HL-60 (cell line): ENCODE measurements at regions not wholly inside any gene's neighbourhood (a gene's known extent, or its start where the extent isn't known, plus 50 kb on each side); places are given as distances from the start of the nearest gene placed in this dataset.

Experiments
- GABPA ChIP-seq: IDR thresholded peaks from 2 replicates; pipeline ENCODE4 v1.6.1; 2012; ENCODE audit warnings: low read depth
- REST ChIP-seq: IDR thresholded peaks from 2 replicates; pipeline ENCODE4 v1.6.1; 2012; ENCODE audit warnings: low read depth; ENCODE audit not compliant: insufficient replicate concordance
- TF ChIP-seq, protein P1 (sequence below): IDR thresholded peaks from one replicate; pipeline ENCODE4 v1.5.1; 2011; ENCODE audit warnings: low read length, control low read depth, inconsistent platforms; ENCODE audit not compliant: insufficient read depth

DNA sequence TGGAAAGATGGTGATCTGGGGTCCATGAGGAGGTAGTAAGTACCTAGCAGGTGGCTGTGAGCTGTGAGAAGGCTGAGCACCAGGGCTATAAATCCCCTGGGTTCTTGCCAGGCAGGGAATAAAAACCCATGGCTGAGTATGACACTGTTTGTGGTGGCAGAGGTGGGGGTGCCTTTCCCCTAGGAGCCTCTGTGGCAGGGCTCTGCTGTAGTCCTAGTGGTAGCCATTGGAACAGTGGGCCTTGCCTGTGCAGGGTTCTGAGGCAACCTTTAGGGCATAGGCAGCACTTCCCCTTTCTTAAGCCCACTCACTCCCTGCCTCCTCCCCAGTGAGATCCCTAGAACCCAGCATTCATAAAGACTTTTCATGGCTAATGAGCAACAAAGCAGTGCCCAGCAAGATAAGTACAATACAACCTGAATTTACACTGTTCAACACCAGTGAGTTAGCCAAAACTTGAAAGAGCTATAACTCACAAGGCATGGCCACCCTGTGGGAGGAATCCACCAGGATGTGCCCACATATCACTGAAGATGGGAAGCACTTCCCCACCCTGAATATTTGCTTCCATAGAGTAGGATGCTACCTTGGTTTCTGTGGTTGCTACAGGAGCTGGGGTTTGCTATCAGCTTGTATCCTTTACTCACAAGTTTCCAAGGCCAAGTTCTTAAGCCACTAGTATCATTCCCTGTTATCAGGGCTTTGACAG is 100.9 kb upstream of the NEUROD1 start:
- TF ChIP-seq GABPA (no peak), REST (no peak)
- TF ChIP-seq, protein P1, sequence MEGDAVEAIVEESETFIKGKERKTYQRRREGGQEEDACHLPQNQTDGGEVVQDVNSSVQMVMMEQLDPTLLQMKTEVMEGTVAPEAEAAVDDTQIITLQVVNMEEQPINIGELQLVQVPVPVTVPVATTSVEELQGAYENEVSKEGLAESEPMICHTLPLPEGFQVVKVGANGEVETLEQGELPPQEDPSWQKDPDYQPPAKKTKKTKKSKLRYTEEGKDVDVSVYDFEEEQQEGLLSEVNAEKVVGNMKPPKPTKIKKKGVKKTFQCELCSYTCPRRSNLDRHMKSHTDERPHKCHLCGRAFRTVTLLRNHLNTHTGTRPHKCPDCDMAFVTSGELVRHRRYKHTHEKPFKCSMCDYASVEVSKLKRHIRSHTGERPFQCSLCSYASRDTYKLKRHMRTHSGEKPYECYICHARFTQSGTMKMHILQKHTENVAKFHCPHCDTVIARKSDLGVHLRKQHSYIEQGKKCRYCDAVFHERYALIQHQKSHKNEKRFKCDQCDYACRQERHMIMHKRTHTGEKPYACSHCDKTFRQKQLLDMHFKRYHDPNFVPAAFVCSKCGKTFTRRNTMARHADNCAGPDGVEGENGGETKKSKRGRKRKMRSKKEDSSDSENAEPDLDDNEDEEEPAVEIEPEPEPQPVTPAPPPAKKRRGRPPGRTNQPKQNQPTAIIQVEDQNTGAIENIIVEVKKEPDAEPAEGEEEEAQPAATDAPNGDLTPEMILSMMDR = peak; percentile 21
